GM23338 (cell line): ENCODE measurements at regions not wholly inside any gene's neighbourhood (a gene's known extent, or its start where the extent isn't known, plus 50 kb on each side); places are given as distances from the start of the nearest gene placed in this dataset.

Experiments
- ATAC-seq: fragments of 200-7000 bp; cut with Tn5 transposase; 3 replicates; pipeline ENCODE4 v1.9.1; 2020
- DNase-seq: peaks from one replicate; pipeline ENCODE4 v3.0.0-alpha.2; 2015; ENCODE audit warnings: low spot score
- H2AFZ ChIP-seq: fragments of 200-600 bp; sonication (generic); 2 replicates; pipeline ENCODE4 v1.8.0; 2016; ENCODE audit warnings: antibody characterized with exemption, mild to moderate bottlenecking, moderate library complexity
- H3F3A ChIP-seq: fragments of 200-600 bp; sonication (generic); replicated peaks from 2 replicates; pipeline ENCODE4 v1.8.0; 2017; ENCODE audit warnings: antibody characterized with exemption, mixed run types, low read depth
- H3K27ac ChIP-seq: fragments of 200-600 bp; sonication (generic); 2 replicates; pipeline ENCODE4 v1.6.1; 2016; ENCODE audit warnings: low read depth
- H3K27me3 ChIP-seq: fragments of 200-600 bp; sonication (generic); 2 replicates; pipeline ENCODE4 v1.8.0; 2016; ENCODE audit warnings: mild to moderate bottlenecking, mixed run types, moderate library complexity; ENCODE audit not compliant: insufficient read depth
- H3K36me3 ChIP-seq: fragments of 200-600 bp; sonication (generic); 2 replicates; pipeline ENCODE4 v1.8.0; 2016; ENCODE audit warnings: mild to moderate bottlenecking; ENCODE audit not compliant: insufficient read depth
- H3K4me1 ChIP-seq: fragments of 200-600 bp; sonication (generic); 2 replicates; pipeline ENCODE4 v1.8.0; 2016; ENCODE audit warnings: mild to moderate bottlenecking, moderate library complexity; ENCODE audit not compliant: insufficient read depth
- H3K4me2 ChIP-seq: fragments of 200-600 bp; sonication (generic); 2 replicates; pipeline ENCODE4 v1.7.1; 2017; ENCODE audit warnings: mixed run types
- H3K4me3 ChIP-seq: fragments of 200-600 bp; sonication (generic); 2 replicates; pipeline ENCODE4 v1.6.1; 2016; ENCODE audit warnings: mixed run types
- H3K79me2 ChIP-seq: fragments of 200-600 bp; sonication (generic); replicated peaks from 2 replicates; pipeline ENCODE4 v1.8.0; 2017; ENCODE audit warnings: mild to moderate bottlenecking; ENCODE audit not compliant: insufficient read depth
- H3K9me2 ChIP-seq: fragments of 200-600 bp; sonication (generic); 2 replicates; pipeline ENCODE4 v1.8.0; 2017; ENCODE audit not compliant: insufficient read depth
- H4K20me1 ChIP-seq: fragments of 200-600 bp; sonication (generic); replicated peaks from 2 replicates; pipeline ENCODE4 v1.8.0; 2017; ENCODE audit warnings: mild to moderate bottlenecking; ENCODE audit not compliant: insufficient read depth
- H3K27ac Mint-ChIP-seq: 2 replicates; pipeline ENCODE4 v1.8.0; 2020; ENCODE audit warnings: inconsistent platforms, mild to moderate bottlenecking, moderate library complexity, mixed read lengths
- H3K27me3 Mint-ChIP-seq: 3 replicates; pipeline ENCODE4 v1.8.0; 2022; ENCODE audit warnings: low read depth, mild to moderate bottlenecking, moderate library complexity, mixed read lengths, inconsistent platforms; ENCODE audit not compliant: insufficient read depth, poor library complexity
- H3K36me3 Mint-ChIP-seq: 3 replicates; pipeline ENCODE4 v1.8.0; 2021; ENCODE audit warnings: low read depth, mild to moderate bottlenecking, inconsistent platforms, moderate library complexity, mixed read lengths
- H3K4me1 Mint-ChIP-seq: 3 replicates; pipeline ENCODE4 v1.8.0; 2020; ENCODE audit warnings: mild to moderate bottlenecking, inconsistent platforms, mixed read lengths
- H3K4me3 Mint-ChIP-seq: 3 replicates; pipeline ENCODE4 v1.8.0; 2021; ENCODE audit warnings: moderate library complexity, mild to moderate bottlenecking, inconsistent platforms, mixed read lengths
- H3K9me3 Mint-ChIP-seq: 3 replicates; pipeline ENCODE4 v1.8.0; 2020; ENCODE audit warnings: moderate library complexity, mild to moderate bottlenecking, inconsistent platforms, mixed read lengths
- CREB1 ChIP-seq: fragments of 250-450 bp; sonication (Bioruptor Pico); IDR thresholded peaks from 2 replicates; pipeline ENCODE4 v1.5.0; 2020; ENCODE audit warnings: low read depth, mild to moderate bottlenecking, moderate library complexity
- EZH2 ChIP-seq: fragments of 200-600 bp; sonication (generic); IDR thresholded peaks from one replicate; pipeline ENCODE4 v1.8.0; 2017; ENCODE audit warnings: antibody characterized with exemption, mild to moderate bottlenecking, low read depth; ENCODE audit not compliant: unreplicated experiment
- EZH2phosphoT487 ChIP-seq: fragments of 200-600 bp; sonication (generic); IDR thresholded peaks from one replicate; pipeline ENCODE4 v1.8.1; 2018; ENCODE audit warnings: antibody characterized with exemption; ENCODE audit not compliant: unreplicated experiment
- JUNB ChIP-seq: IDR thresholded peaks from one replicate; pipeline ENCODE4 v1.6.1; 2016; ENCODE audit warnings: antibody characterized with exemption; ENCODE audit not compliant: unreplicated experiment
- NANOG ChIP-seq: IDR thresholded peaks from 2 replicates; pipeline ENCODE4 v1.6.1; 2016; ENCODE audit warnings: antibody characterized with exemption, borderline replicate concordance
- POLR2AphosphoS5 ChIP-seq: IDR thresholded peaks from 2 replicates; pipeline ENCODE4 v1.6.1; 2016; ENCODE audit warnings: antibody characterized with exemption, low read depth
- STAT1 ChIP-seq: IDR thresholded peaks from one replicate; pipeline ENCODE4 v1.6.1; 2016; ENCODE audit warnings: antibody characterized with exemption; ENCODE audit not compliant: unreplicated experiment
- ZNF114 ChIP-seq: fragments of 250-450 bp; sonication (Bioruptor Pico); IDR thresholded peaks from 2 replicates; pipeline ENCODE4 v1.5.0; 2020; ENCODE audit warnings: mild to moderate bottlenecking, moderate library complexity
- ZNF331 ChIP-seq: fragments of 250-450 bp; sonication (Bioruptor Pico); IDR thresholded peaks from 2 replicates; pipeline ENCODE4 v1.5.0; 2020; ENCODE audit warnings: low read depth, mild to moderate bottlenecking, moderate library complexity
- TF ChIP-seq, protein P1 (sequence below): fragments of 250-450 bp; sonication (Bioruptor Pico); IDR thresholded peaks from 2 replicates; pipeline ENCODE4 v1.5.0; 2020; ENCODE audit warnings: mild to moderate bottlenecking, moderate library complexity
- TF ChIP-seq, protein P2 (sequence below): IDR thresholded peaks from one replicate; pipeline ENCODE4 v1.6.1; 2018; ENCODE audit warnings: antibody characterized with exemption; ENCODE audit not compliant: unreplicated experiment
- TF ChIP-seq, protein P3 (sequence below), 2 experiments: fragments of 200-600 bp in 1 of 2; sonication (generic) in 1 of 2; conservative IDR thresholded peaks; 2 replicates each; pipeline versions ENCODE4 v1.5.1 to v1.6.1; 2016 to 2017; ENCODE audit warnings: antibody characterized with exemption in 2 of 2, low read depth in 2 of 2, mild to moderate bottlenecking in 2 of 2, moderate library complexity in 1 of 2
- TF ChIP-seq, protein P4 (sequence below): IDR thresholded peaks from 2 replicates; pipeline ENCODE4 v1.6.1; 2016; ENCODE audit warnings: antibody characterized with exemption

DNA sequence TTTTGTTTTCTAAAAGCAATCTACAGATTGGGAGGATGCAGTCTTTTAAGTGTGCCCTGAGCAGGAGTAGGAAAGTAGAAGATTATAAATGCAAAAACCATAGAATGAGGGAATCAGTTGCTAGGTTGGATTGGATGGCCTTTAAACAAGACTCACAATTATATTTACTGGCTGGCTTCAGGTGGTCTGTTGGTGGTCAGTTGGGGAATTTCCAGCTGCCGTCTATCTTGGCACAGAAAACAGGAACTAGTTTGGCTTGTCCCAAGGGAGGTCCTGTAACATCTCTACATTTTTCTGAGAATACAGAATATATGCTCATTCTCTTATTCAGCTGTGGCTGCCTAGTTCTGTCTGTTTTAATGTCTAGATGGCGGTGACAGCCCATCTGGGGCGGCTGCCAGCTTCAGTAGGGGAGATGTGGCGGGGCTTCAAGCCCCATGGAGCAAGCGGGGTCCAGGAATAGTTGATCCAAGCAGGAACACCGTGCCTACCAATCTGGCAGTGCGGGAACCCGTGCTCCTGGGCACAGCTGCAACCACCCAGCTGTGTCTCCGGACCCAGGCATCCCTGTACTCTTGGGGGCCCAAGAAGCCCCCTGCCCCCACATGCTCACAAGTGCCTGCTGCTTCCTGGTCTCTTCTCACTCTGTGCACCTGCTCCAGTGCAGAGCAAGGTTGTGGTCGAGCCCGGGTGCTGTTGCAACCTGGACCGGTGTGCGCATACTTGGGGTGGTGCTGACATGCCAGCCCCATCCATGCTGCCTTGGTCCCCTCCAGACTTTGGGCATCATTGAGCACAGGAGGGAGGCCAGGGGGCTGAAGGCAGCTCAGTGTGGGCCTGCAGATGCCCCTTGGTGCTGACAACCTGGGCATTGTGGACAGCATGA, 1182.6 kb downstream of the AMY1C start:
- DNase-seq (no peak), ATAC-seq (no peak)
- H3K27me3 ChIP-seq, result no peaks in the 10 kb centered on the region
- H2AFZ ChIP-seq, result no peak overlapping the region; the same call in 1 of the 2 replicates
- H3K4me1 ChIP-seq, result no peaks in the 10 kb centered on the region
- Mint-ChIP-seq H3K27me3 (no peaks in the 10 kb centered on the region), H3K36me3 (no peaks in the 10 kb centered on the region), H3K27ac (no peak overlapping the region), H3K9me3 (no peaks in the 10 kb centered on the region; the same call in 2 of the 3 replicates), H3K4me3 (no peak overlapping the region), H3K4me1 (peaks cover 5% of the 10 kb centered on the region; the same call in 2 of the 3 replicates)
- H3K79me2 ChIP-seq, result no peaks in the 10 kb centered on the region
- TF ChIP-seq STAT1 (no peak), JUNB (no peak), EZH2 (no peak), NANOG (no peak), CREB1 (CRISPR knock-in tag) (no peak), POLR2AphosphoS5 (no peak), EZH2phosphoT487 (no peak), ZNF114 (CRISPR knock-in tag) (no peak), ZNF331 (CRISPR knock-in tag) (no peak)
- TF ChIP-seq, protein P1, sequence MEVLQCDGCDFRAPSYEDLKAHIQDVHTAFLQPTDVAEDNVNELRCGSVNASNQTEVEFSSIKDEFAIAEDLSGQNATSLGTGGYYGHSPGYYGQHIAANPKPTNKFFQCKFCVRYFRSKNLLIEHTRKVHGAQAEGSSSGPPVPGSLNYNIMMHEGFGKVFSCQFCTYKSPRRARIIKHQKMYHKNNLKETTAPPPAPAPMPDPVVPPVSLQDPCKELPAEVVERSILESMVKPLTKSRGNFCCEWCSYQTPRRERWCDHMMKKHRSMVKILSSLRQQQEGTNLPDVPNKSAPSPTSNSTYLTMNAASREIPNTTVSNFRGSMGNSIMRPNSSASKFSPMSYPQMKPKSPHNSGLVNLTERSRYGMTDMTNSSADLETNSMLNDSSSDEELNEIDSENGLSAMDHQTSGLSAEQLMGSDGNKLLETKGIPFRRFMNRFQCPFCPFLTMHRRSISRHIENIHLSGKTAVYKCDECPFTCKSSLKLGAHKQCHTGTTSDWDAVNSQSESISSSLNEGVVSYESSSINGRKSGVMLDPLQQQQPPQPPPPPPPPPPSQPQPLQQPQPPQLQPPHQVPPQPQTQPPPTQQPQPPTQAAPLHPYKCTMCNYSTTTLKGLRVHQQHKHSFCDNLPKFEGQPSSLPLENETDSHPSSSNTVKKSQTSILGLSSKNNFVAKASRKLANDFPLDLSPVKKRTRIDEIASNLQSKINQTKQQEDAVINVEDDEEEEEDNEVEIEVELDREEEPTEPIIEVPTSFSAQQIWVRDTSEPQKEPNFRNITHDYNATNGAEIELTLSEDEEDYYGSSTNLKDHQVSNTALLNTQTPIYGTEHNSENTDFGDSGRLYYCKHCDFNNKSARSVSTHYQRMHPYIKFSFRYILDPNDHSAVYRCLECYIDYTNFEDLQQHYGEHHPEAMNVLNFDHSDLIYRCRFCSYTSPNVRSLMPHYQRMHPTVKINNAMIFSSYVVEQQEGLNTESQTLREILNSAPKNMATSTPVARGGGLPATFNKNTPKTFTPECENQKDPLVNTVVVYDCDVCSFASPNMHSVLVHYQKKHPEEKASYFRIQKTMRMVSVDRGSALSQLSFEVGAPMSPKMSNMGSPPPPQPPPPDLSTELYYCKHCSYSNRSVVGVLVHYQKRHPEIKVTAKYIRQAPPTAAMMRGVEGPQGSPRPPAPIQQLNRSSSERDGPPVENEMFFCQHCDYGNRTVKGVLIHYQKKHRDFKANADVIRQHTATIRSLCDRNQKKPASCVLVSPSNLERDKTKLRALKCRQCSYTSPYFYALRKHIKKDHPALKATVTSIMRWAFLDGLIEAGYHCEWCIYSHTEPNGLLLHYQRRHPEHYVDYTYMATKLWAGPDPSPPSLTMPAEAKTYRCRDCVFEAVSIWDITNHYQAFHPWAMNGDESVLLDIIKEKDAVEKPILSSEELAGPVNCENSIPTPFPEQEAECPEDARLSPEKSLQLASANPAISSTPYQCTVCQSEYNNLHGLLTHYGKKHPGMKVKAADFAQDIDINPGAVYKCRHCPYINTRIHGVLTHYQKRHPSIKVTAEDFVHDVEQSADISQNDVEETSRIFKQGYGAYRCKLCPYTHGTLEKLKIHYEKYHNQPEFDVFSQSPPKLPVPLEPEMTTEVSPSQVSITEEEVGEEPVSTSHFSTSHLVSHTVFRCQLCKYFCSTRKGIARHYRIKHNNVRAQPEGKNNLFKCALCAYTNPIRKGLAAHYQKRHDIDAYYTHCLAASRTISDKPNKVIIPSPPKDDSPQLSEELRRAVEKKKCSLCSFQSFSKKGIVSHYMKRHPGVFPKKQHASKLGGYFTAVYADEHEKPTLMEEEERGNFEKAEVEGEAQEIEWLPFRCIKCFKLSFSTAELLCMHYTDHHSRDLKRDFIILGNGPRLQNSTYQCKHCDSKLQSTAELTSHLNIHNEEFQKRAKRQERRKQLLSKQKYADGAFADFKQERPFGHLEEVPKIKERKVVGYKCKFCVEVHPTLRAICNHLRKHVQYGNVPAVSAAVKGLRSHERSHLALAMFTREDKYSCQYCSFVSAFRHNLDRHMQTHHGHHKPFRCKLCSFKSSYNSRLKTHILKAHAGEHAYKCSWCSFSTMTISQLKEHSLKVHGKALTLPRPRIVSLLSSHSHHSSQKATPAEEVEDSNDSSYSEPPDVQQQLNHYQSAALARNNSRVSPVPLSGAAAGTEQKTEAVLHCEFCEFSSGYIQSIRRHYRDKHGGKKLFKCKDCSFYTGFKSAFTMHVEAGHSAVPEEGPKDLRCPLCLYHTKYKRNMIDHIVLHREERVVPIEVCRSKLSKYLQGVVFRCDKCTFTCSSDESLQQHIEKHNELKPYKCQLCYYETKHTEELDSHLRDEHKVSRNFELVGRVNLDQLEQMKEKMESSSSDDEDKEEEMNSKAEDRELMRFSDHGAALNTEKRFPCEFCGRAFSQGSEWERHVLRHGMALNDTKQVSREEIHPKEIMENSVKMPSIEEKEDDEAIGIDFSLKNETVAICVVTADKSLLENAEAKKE (CRISPR knock-in tag), result no peak
- TF ChIP-seq, protein P2, sequence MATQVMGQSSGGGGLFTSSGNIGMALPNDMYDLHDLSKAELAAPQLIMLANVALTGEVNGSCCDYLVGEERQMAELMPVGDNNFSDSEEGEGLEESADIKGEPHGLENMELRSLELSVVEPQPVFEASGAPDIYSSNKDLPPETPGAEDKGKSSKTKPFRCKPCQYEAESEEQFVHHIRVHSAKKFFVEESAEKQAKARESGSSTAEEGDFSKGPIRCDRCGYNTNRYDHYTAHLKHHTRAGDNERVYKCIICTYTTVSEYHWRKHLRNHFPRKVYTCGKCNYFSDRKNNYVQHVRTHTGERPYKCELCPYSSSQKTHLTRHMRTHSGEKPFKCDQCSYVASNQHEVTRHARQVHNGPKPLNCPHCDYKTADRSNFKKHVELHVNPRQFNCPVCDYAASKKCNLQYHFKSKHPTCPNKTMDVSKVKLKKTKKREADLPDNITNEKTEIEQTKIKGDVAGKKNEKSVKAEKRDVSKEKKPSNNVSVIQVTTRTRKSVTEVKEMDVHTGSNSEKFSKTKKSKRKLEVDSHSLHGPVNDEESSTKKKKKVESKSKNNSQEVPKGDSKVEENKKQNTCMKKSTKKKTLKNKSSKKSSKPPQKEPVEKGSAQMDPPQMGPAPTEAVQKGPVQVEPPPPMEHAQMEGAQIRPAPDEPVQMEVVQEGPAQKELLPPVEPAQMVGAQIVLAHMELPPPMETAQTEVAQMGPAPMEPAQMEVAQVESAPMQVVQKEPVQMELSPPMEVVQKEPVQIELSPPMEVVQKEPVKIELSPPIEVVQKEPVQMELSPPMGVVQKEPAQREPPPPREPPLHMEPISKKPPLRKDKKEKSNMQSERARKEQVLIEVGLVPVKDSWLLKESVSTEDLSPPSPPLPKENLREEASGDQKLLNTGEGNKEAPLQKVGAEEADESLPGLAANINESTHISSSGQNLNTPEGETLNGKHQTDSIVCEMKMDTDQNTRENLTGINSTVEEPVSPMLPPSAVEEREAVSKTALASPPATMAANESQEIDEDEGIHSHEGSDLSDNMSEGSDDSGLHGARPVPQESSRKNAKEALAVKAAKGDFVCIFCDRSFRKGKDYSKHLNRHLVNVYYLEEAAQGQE, result no peak
- TF ChIP-seq, protein P3, sequence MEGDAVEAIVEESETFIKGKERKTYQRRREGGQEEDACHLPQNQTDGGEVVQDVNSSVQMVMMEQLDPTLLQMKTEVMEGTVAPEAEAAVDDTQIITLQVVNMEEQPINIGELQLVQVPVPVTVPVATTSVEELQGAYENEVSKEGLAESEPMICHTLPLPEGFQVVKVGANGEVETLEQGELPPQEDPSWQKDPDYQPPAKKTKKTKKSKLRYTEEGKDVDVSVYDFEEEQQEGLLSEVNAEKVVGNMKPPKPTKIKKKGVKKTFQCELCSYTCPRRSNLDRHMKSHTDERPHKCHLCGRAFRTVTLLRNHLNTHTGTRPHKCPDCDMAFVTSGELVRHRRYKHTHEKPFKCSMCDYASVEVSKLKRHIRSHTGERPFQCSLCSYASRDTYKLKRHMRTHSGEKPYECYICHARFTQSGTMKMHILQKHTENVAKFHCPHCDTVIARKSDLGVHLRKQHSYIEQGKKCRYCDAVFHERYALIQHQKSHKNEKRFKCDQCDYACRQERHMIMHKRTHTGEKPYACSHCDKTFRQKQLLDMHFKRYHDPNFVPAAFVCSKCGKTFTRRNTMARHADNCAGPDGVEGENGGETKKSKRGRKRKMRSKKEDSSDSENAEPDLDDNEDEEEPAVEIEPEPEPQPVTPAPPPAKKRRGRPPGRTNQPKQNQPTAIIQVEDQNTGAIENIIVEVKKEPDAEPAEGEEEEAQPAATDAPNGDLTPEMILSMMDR (conservative IDR thresholded peaks at IDR 0.05; ENCODE audit: low read depth in 2 of 2), result no peak
- TF ChIP-seq, protein P4, sequence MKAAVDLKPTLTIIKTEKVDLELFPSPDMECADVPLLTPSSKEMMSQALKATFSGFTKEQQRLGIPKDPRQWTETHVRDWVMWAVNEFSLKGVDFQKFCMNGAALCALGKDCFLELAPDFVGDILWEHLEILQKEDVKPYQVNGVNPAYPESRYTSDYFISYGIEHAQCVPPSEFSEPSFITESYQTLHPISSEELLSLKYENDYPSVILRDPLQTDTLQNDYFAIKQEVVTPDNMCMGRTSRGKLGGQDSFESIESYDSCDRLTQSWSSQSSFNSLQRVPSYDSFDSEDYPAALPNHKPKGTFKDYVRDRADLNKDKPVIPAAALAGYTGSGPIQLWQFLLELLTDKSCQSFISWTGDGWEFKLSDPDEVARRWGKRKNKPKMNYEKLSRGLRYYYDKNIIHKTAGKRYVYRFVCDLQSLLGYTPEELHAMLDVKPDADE, result no peak
- H3K4me3 ChIP-seq, result no peak overlapping the region
- H4K20me1 ChIP-seq, result no peaks in the 10 kb centered on the region
- H3K4me2 ChIP-seq, result no peak overlapping the region
- no peaks in the 10 kb centered on the region for H3K9me2 ChIP-seq
- H3K36me3 ChIP-seq, result no peaks in the 10 kb centered on the region
- no peak overlapping the region for H3K27ac ChIP-seq
- H3F3A ChIP-seq, result no peaks in the 10 kb centered on the region
